NCI-H774 (cell line): ENCODE measurements at regions not wholly inside any gene's neighbourhood (a gene's known extent, or its start where the extent isn't known, plus 50 kb on each side); places are given as distances from the start of the nearest gene placed in this dataset.
"Not testable (repeated sequence)": the region's sequence is repeated elsewhere in the genome, so short reads cannot be mapped to it uniquely, and the experiment has no call there.

Experiments
- DNase-seq: peaks from one replicate; lab custom pipeline; 2025; lab: John Stamatoyannopoulos, UW

DNA sequence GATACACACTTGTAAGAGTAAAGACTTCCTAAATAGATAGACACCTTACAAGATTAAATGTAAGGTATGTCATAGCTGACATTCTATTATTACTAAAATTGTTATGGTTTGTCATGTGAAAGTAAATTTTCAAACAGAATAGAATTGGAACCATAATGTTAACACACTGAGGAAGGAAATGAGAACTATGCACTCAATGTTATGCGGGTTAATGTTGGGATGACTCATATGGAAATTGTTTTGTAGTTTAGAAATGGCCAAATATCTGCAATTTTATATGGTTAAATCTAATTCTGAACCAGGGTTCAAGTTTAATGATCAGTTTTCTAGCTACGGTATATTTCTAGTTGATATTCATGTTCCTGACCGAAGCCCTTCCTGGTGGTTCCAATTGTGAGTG lies 214.2 kb upstream of the ADO start:
- no peak for DNase-seq

DNA sequence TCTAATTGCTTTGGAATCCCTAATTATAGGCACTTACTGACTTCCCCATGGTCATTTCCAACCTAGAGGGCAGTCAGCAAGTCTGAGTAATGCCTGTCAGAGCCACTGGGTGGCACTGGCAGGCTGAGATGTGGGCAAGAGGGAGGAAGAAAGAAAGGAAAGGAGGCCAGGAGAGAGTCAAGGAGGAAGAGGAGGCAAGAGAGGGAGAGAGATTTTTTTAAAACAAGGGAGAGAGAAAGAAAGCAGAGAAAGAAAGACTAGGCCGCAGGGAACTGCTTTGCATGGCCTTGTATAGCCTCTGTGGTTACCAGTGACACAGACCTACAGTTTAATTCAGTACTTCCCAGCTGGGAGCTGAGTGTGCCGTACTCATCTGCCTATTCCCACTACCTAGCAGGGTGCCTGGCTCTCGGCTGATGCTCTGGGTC lies 210.4 kb upstream of the ADO start:
- peak; percentile 12 for DNase-seq

DNA sequence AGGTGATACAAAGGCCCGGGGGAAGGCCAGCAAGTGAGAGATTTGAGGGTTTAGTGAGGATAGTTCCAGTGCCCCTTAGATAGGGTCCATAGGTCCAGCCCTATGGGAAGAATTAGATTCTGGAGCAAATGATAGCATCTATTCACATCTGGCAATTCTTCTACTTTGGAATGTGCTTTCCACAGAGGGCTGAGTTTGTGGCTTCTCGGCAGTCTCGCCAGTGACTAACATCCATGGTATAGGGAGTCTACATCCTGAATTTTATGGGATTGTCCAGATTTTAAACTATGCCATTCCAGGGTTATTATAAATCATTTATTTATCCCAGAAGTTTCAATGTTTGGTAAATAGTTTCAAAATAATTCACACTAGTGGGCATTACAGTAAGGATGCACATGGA lies 207.3 kb upstream of the ADO start:
- DNase-seq = no peak

DNA sequence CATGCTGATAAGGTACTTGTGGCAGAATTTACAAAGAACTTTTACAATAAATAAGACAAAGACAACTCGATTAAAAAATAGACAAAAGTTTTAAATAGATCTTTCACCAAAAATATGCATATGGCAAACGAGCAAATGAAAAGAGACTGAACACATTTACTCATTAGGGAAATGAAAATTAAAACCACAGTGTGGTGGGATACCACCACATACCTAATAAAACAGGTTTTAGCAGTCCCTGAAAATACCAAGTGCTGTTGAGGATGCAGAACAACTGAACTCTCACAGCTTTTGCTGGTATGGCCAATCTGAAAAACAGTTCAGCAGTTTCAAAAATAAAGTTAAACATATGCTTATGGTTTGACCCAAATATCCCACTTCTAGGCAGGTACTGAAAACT lies 205.4 kb upstream of the ADO start:
- no peak for DNase-seq

DNA sequence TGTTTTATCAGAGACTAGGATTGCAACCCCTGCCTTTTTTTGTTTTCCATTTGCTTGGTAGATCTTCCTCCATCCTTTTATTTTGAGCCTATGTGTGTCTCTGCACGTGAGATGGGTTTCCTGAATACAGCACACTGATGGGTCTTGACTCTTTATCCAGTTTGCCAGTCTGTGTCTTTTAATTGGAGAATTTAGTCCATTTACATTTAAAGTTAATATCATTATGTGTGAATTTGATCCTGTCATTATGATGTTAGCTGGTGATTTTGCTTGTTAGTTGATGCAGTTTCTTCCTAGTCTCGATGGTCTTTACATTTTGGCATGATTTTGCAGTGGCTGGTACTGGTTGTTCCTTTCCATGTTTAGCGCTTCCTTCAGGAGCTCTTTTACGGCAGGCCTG lies 198.0 kb upstream of the ADO start:
- not testable (repeated sequence) for DNase-seq

DNA sequence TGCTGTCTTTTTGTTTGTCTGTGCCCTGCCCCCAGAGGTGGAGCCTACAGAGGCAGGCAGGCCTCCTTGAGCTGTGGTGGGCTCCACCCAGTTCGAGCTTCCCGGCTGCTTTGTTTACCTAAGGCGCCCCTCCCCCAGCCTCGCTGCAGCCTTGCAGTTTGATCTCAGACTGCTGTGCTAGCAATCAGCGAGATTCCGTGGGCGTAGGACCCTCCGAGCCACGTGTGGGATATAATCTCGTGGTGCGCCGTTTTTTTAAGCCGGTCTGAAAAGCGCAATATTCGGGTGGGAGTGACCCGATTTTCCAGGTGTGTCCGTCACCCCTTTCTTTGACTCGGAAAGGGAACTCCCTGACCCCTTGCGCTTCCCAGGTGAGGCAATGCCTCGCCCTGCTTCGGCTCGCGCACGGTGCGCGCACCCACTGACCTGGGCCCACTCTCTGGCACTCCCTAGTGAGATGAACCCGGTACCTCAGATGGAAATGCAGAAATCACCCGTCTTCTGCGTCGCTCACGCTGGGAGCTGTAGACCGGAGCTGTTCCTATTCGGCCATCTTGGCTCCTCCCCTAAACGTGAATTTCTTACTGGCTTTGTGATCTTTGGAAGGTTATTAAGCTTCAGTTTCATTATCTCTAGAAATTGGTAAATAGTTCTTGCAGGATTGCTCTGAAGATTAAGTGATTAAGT lies 196.2 kb upstream of the ADO start:
- not testable (repeated sequence) for DNase-seq

DNA sequence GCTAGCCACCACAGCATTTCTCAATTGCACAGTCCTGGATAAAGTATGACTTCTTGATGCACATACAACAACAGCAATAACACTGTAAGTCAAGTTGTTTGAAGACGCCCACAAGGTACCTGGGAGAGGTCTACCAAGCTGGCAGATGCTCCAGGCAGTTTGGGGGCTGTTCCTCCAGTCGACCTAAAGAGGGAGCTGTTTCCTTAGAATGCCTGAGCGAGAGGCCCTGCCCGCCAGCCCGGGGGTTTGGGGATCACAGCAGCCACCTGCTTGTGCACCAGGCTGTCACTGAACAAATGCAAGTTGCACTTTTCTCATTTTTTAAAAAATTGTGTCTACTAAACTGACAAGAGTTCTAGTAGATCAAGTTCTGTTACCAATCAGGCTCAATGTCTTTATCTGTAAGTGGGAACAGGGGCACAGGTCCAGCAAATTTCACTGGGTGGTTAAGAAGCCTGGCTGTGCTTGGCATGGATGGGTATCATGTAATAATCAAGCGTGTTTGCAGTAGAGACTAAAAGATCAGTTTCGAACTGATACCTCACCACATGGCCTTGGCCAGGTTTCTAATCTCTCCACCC lies 193.8 kb upstream of the ADO start:
- DNase-seq = peak; percentile 34

DNA sequence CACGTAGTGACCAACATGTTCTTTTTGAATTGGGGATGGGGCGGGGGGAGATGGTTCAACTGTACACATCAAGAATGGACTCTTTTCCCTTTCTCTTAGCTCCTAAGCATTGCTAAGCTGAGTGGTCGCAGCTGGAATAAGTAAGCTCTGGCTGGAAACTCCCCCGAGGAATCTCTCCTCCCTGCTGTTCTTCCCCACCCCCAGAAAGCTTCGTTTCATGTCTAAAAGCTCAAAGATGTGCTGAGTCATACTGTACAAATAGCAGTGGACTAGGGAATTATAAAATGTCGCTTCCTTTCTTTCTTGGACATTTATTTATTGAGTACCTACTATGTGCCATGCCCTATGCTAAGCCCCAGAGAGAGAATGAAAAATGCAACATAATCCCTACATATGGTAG lies 191.1 kb upstream of the ADO start:
- no peak for DNase-seq

DNA sequence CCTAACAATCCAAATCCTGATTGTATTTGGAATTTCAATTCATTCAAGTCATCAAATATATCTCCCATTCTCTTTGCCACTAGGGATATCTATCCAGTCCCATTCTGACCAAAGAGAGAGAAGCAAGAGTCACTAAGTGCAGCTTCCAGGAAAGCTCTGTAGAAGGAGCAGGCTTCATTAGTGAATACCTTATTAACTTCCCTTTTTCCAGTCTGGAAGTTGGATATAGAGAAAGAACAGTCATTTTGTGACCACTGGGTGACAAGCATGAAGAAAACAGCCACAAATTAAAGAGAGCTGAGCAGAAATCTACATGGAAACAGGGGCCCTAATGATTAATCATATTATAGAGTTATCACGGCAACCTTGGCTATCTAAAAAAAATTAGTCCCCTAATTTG lies 190.7 kb upstream of the ADO start:
- DNase-seq = no peak

DNA sequence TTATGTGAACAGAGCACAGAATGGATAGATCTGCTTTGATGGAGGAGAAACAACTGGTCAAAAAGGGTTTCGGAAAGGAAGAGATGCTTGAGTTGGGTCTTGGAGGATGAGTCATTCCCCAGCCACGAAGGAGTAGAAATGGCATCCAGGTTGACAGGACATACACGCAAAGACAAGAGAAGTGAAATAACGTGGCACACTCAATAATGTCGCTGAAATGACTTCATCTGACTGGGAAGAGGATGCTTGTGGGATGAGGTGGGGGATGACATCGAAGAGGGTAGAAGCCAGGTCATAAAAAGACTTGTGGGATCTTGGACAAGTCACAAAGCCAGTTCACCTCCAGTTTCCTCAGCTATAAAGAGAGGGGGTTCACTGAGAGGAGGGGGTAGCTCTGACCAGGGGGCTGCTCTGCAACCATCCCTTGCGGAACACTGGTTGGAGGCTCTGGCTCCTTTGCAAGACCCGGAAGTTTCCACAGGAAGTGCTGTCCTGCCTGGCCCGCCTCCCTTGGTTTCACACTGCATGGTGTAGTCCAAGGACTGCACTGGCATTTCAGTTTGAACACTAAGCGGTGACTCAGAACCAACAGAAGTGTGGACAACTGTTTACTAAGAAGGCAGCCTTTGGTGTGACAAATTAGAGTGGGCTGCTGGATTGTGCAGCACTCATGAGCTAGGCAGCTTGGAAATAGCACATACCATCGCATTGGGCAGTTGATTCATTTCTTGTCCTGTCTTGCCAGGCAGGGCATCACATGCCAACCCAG lies 189.9 kb upstream of the ADO start:
- DNase-seq = no peak

DNA sequence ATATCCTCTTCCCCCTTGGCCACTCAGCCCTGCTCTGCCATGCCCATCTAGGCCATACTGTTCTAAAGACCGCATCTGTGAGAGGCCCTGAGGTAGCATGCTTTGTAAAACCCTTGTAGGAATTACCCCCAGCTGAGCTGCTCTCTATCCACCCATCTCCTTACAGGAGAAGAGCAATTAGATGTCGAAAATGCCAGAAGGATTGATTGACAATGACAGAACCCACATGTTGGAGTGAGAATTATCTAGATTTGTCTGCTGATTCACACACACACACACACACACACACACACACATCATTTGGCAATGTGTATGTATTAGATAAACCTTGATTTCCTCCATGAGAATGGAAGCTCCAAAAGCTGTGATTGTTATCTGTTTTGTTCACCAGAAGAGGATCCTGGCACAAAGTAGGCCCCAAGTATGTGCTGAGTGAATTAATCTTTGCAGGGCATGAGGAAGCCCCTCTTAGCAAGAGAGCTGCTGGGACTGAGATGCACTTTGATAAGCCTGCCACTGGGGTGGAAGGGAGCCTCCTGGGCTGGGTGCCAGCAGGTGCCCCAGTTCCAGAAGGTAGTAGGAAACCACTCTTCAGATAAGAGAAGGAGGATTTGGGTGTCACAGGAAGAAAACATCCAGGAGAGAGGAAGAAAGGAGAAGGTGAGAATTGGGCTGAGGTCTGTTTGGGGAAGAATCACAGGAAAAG lies 187.5 kb upstream of the ADO start:
- DNase-seq = no peak

DNA sequence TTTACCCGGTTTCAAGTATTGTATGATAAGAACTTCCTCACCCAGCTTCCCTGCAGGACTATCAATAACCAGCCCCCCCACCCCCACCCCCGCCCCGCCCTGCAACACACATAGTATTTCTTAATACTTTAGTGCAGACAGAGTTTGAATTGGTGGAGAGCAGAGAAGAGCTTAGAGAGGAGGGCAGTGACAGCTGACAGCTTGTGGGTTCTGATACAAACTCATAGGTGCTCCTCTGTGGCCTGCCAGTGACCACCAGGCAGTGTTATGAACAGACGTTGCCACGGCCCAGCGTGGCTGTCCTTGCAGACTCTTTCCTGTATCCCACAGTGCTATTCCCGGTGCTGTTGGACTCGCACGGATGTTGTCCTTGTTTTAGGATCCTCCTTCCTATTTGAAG lies 186.9 kb upstream of the ADO start:
- no peak for DNase-seq

DNA sequence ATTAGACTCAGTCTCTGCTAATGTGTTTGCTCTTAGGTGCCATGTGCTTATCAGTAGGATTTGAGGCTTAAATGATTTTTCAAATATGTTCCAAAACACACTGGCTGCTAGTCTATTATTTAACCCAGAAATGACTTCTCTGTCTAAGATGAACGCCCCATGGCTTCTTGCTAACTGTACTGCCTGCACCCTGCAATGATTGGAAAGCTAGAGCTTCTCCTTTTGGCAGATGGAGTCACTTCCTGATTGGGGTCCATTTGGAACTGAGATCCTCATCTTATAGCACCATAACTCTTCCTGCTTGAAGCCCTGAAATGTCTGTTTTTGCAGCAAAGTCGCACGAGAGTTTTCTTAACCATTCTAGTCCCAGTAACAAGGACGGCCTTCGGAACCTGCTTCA lies 186.5 kb upstream of the ADO start:
- no peak for DNase-seq

DNA sequence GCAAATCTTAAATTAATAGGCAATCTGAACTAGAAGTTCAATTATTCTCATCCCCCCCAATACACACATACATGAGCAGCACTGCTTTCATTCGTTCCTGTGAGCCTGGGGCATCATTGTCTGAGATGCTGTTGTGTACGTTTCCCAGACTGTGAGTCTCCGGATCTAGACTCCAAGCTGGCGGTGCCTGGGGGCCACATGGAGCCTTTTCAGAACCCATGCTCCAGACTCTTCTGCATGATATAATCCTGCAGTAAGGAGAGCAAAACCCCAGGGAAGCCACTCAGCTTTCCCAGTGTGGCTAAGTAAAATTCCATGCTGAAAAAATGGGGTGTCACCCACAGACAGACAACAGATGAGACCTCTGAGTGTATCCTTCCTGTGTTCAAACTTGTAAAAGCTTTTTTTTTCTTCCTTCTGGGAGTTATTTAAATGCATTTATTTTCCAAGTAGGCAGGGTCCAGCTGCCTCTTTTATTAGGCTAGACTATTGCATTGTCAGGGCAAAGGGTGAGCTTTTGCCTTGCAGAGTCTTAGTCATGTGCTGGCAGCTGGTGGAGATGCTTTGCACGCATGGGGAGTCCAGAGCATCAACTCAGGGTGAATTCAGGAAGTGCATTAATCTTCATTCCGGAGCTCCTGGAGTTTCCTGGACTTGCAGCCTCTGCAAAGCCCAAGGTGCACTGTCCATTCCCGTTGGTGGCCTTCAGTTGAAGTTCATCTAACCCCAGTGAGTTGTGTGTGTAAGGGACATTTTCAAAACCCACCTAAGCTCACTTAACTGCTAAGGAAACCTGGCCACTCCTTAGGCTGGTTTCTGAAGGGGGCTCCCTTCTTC lies 185.7 kb upstream of the ADO start:
- no peak for DNase-seq

DNA sequence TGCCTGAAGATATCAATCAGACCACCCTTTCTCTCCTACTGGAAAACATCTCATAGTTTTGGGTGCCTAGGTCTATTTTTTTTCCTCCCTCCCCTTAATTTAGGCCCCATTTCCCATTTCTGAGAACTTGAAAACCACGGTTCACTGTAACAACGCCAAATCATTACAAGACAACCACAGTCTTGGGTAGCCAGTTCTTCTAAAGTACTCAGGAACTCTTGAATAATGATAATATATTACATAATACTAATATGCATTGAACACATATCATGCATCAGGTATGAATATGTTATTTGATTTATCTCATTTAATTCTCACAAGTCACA lies 185.1 kb upstream of the ADO start:
- DNase-seq = no peak

DNA sequence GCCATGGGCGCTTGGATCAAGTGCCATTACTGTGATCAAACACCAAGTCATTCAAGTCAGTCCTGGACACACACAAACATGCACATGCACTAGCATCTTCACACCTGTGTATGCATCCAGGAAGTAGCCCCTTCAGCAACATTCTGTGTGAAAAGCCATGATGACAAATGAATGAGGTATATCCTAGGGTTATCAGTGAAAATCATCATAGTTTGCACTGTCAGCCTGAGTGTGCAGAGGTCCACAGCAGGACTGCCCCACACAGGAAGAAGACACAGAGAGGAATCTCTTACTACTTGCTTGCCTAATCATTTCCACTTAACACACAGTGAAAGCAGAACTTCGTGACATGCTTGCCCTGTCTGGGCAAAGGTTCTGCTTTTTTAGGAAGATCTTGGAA lies 184.0 kb upstream of the ADO start:
- no peak for DNase-seq

DNA sequence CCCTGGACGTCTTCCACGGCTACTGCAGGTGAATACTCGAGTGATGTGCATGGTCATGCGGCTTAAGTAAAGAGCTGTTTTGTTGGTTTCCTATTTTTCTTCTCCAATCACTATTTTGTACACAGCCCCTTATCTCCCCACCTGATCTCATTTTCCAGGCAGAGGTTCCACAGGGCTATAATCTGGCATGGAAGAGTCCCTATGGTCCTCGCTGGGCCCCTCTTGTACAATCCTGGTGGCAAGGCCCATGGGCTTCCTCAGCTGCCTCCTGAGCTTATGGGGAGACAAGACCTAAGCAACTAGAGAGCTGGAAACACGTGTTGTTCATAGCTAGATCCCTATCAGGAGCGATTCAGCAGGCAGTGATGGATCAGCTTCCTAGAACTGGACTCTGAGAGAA lies 181.3 kb upstream of the ADO start:
- DNase-seq = no peak

DNA sequence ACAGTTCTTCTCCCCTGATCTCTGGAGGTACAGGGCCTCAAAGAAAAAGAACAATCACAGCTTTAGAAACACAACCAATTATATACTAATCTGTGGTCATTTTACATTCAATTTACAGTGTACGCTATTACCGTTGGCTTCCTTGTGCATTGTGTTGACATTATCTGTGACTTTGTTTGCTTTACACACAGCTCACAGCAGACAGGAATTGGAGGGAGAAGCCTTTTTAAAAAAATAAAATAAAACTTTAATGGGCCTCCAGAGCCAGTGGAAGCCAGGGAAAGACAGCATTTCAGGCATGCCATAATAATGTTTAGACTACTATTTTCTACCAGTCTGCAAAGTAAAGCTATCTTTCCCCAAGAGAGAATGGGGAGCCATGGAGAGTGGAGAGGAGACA lies 179.0 kb upstream of the ADO start:
- peak; percentile 26 for DNase-seq

DNA sequence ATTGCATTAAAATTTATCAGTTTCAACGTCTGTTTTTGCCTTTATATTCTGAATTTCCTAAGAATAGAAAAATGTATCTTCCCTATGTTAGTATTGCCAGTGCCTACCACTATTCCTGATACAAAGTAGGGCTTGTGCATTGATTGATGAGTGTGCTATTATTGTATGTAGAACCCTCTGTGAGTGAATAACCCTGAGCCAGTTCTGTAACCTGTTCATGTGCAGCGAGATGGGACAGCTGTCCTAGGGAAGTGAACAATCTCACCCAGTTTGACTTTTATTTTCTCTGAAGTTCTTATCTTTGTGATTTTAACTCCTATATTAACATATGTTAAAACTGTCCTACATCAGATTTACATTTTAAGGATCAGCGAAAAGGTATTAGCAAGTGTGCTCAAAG lies 178.4 kb upstream of the ADO start:
- no peak for DNase-seq

DNA sequence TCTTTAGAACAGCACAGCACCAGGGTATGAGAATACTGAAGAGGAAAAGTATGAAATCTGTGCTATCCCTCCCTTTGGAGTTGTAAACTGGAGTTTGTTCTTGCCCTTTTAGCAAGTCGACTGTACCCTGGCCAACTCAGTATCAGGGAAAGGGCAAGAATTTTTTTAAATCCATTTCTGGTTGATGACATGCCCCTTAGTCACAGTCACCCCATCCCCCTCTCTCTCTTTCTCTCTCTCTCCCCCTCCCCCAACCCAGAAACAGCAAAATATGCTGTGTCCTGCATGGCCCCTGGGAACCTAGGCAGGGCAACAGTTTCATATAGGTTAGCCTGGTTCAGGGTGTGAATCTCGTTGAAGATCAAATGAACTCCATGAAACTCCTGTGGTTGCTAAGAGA lies 177.7 kb upstream of the ADO start:
- no peak for DNase-seq

DNA sequence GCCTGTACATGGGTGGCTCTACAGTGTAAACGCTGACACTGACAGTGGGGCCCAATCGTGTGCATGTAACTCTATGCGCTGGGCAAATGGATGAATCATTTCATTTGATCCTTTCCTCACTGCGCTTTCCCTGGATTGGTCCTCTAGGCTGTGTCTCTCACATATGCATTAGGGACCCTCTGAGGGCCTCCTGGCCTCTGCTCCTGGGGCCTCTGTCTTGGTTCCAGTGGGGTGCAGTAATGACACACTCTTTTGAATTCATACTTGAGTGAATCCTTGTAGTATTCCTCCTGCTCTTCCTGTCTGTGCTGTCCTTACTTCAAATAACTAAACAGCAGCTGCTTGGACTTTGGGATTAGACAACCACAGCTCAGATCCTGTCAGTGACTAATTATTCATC lies 176.5 kb upstream of the ADO start:
- no peak for DNase-seq

DNA sequence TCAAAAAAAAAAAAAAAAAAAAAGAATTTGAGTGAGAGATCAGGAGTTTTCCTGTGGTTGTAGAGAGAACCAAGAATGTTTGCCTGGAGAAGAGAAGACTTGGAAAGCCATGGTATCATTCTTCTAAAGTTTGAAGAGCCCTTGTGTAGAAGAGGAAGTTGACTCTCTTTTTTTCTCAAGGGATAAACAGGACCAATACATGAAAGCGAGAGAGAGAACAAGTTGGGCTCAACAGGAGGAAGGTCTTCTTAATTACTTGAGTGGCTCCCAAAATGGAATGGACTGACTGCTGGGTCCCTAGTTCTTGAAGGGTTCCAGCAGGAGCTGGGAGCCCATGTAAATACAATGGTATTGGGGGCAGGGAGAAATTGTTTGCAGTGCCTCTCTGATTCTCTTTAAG lies 173.3 kb upstream of the ADO start:
- DNase-seq = no peak
